ENCODE measurements at regions not wholly inside any gene's neighbourhood (a gene's known extent, or its start where the extent isn't known, plus 50 kb on each side); places are given as distances from the start of the nearest gene placed in this dataset.
"Not testable (repeated sequence)": the region's sequence is repeated elsewhere in the genome, so short reads cannot be mapped to it uniquely, and the experiment has no call there.

DNA sequence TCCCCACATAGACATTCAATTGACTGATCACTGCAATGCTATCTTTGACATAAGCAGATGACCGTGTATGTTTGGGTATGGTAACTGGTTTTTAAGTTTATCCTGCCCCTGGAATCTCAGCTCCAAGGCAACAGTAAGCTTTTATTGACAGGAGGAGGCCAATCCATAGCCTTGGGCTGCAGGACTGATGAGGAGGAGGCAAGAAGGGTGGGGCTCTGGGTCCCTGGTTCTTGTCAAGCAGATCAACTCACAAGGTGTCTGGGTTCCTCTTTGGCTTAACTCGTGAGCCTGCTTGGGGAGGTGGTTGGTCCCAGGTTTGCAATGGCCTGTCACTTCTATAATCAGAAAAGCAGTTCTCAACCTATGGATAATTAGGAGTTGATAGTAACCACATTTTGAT is 113.2 kb upstream of the STX18 start:
- DNase-seq (ENCODE audit: low spot score) = no peak
- TF ChIP-seq, protein P1, sequence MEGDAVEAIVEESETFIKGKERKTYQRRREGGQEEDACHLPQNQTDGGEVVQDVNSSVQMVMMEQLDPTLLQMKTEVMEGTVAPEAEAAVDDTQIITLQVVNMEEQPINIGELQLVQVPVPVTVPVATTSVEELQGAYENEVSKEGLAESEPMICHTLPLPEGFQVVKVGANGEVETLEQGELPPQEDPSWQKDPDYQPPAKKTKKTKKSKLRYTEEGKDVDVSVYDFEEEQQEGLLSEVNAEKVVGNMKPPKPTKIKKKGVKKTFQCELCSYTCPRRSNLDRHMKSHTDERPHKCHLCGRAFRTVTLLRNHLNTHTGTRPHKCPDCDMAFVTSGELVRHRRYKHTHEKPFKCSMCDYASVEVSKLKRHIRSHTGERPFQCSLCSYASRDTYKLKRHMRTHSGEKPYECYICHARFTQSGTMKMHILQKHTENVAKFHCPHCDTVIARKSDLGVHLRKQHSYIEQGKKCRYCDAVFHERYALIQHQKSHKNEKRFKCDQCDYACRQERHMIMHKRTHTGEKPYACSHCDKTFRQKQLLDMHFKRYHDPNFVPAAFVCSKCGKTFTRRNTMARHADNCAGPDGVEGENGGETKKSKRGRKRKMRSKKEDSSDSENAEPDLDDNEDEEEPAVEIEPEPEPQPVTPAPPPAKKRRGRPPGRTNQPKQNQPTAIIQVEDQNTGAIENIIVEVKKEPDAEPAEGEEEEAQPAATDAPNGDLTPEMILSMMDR (IDR thresholded peaks at IDR 0.05) = no peak
- no peak for ATAC-seq (ENCODE audit: low FRiP score)

DNA sequence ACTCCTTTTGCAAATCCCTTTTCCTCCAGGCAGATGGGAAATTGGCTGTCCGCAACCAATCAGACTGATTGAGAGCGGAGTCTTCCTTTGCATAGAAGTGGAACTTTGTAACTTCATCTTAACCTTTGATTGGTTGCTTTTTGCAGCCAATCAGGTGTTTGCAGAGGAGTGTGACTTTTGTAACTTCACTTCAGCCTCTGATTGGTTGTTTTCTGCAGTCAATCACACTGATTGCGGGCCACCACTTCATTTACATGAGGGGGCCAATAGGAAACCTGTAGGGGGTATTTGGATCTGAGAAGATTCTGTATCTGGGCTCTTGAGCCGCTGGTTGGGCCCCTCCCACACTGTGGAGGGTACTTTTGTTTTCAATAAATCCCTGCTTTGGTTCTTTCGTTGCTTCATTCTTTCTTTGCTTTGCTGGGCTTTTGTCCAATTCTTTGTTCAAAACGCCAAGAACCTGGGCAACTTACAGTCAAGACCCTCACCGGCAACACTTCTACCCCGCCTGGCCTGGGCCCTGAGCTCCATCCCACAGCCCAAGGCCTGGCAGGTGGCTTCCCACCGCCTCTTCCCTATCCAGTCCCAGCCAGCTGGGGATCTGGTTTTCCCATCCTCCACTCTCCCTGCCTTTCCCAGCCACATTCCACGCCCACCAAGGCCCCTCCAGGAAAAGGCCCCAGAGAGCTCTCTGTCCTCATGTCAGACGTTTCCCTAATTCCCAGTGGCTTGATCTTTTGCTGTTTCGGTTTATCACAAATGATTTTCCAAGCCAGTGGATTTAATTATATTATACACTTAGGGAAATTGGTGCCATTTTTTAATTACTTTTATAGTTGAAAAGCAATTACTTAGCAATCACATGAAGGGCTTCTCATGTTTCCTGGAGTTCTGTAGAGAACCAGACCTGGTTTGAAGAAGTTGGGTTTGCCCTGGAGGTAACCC is 110.2 kb upstream of the STX18 start:
- no peak for ATAC-seq (ENCODE audit: low FRiP score)
- DNase-seq (ENCODE audit: low spot score) = no peak
- TF ChIP-seq, protein P1 (IDR thresholded peaks at IDR 0.05) = no peak

DNA sequence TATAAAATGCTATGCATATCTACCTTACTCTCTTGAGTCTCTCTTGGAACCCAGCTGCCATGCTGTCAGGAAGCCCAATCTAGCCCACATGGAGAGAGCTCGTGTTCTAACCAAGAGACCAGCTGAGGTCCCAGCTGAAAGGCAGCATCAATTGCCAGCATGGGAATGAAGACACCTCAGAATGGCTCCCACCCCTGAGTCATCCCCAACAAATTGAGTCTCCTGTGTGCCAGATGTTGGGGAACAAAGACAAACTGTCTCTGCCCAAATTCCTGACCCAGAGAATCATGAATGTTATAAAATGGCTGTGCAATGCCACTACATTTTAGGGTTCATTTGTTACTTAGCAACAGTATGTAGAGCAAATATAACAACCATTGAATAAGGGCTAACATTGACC is 105.2 kb upstream of the STX18 start:
- DNase-seq (ENCODE audit: low spot score) (no peak), ATAC-seq (ENCODE audit: low FRiP score) (no peak)
- TF ChIP-seq, protein P1 (IDR thresholded peaks at IDR 0.05) = no peak

DNA sequence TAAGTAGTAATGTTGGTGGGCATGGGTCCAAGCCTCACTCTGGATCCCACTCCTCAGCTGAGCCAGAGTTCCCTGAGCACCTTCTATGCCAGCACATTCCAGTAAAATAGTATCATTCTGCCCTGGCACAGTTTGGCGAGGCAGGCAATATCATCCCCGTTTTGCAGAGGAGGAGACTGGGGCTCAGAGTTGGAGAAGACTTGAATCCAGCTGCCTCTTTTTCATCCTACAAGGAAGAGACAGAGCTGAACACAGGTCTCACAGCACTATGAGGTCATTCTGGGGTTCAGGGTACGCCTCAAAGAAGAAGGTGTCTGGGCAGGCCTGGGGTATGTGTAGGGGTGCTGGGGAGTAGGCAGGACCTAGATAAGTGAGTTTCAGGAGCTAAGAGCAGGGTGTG is 103.9 kb upstream of the STX18 start:
- ATAC-seq (ENCODE audit: low FRiP score) = peak; percentile 83
- TF ChIP-seq, protein P1 (IDR thresholded peaks at IDR 0.05) = no peak

DNA sequence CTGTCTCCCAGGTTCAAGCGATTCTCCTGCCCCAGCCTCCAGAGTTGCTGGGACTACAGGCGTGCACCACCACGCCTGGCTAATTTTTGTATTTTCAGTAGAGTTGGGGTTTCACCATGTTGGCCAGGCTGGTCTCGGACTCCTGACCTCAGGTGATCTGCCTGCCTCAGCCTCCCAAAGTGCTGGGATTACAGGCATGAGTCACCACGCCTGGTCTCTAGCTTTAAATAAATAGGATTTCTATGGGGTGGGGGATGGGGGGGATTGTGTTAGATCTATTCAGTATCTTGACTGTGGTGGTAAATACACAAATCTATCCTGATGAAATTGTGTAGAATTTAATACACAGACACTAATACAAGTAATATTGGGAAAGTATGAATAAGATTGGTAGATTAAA is 102.4 kb upstream of the STX18 start:
- not testable (repeated sequence) for DNase-seq (ENCODE audit: low spot score); ATAC-seq (ENCODE audit: low FRiP score)

More for the DNA sequence above, 103.9 kb upstream of the STX18 start:
- DNase-seq (ENCODE audit: low spot score) = no peak

DNA sequence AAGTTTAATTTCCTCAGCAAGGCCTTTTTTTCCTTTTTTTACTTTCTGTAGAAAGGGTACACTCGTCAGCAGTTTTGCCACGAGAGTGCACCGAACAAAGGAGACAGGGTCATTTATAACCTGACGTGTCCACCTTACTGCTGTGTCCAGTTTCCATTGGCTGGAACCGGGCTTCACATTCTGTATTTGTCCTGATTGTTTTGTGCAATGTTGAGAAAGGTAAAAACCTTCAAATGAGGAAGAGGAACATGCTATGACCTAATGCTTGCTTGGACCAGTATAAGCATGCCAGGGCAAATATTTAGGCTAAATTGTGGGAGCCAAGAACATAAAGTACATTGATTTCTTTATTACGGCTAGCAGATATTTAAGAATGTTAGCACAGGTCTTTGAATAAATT is 101.9 kb upstream of the STX18 start:
- DNase-seq (ENCODE audit: low spot score); ATAC-seq (ENCODE audit: low FRiP score): not testable (repeated sequence)

DNA sequence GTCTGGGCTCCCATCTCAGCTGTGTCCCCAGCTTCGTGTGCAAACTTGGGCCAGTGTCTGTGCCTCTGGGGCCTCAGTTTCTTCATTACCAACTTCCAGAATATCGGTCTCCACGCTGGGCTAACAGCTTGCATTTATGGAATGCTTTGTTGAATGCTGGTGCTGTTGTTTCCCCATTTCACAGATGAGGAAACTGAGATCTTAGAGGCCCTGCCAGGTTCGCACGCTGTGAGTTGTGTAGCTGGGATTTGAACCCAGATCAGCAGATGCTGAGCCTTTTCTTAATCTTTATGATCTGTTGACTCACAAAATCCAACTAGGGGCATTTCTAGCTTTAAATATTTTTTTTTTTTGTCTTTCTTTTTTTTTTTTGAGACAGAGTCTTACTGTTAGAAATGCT is 101.5 kb upstream of the STX18 start:
- ATAC-seq (ENCODE audit: low FRiP score) (no peak), DNase-seq (ENCODE audit: low spot score) (no peak)
- TF ChIP-seq, protein P1 (IDR thresholded peaks at IDR 0.05) = no peak

DNA sequence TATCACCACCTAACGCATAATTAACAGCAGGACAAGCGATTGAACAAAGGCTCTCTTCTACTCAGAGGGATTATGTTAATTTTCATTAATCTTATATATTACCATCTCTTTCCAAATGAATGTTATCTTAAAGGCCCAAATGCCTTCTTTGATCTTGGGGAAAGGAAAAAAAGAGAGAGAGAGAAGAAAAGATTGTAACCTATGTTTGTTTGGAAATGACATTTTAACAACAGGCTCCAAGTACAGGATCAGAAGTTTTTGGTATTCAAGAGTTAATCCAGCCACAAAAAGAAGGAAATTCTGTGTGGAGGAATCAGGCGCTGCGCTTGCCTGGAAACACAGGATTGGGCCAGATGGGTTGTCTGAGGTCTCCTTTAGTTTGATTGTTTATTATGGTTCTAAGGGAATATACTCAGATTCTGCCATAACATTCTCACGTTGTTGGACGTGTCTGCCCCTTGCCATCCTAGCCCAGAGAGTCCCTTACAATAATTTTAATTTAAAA is 100.7 kb upstream of the STX18 start:
- TF ChIP-seq, protein P1 (IDR thresholded peaks at IDR 0.05) = no peak
- ATAC-seq (ENCODE audit: low FRiP score) (no peak), DNase-seq (ENCODE audit: low spot score) (no peak)

All from omental fat pad (tissue), 3 donors.